GM18870 (cell line): ENCODE measurements at regions not wholly inside any gene's neighbourhood (a gene's known extent, or its start where the extent isn't known, plus 50 kb on each side); places are given as distances from the start of the nearest gene placed in this dataset.
"Not testable (repeated sequence)": the region's sequence is repeated elsewhere in the genome, so short reads cannot be mapped to it uniquely, and the experiment has no call there.

Experiments used
- ATAC-seq: cut with Tn5 transposase; IDR thresholded peaks from one replicate; pipeline ENCODE4 v1.9.1; 2021; ENCODE audit warnings: moderate library complexity; ENCODE audit not compliant: unreplicated experiment

GRCh38 chr5:34261020-34261419, 218.0 kb upstream of the C1QTNF3 start:
- ATAC-seq, result not testable (repeated sequence)

GRCh38 chr5:34266151-34266550, 223.1 kb upstream of the C1QTNF3 start:
- not testable (repeated sequence) for ATAC-seq

- not testable (repeated sequence) for ATAC-seq
Observed at GRCh38 chr5:34296759-34297158, 253.7 kb upstream of the C1QTNF3 start.

GRCh38 chr5:34329201-34329600, 286.2 kb upstream of the C1QTNF3 start:
- ATAC-seq, result not testable (repeated sequence)

- ATAC-seq, result not testable (repeated sequence)
Observed at GRCh38 chr5:34329611-34330108, 286.6 kb upstream of the C1QTNF3 start.

GRCh38 chr5:34331928-34332454, 289.0 kb upstream of the C1QTNF3 start:
- ATAC-seq, result not testable (repeated sequence)

GRCh38 chr5:34339408-34340001, 296.5 kb upstream of the C1QTNF3 start:
- ATAC-seq, result not testable (repeated sequence)

GRCh38 chr5:34354440-34354839, 301.7 kb upstream of the RAI14 start:
- not testable (repeated sequence) for ATAC-seq

GRCh38 chr5:34371417-34371816, 284.7 kb upstream of the RAI14 start:
- not testable (repeated sequence) for ATAC-seq

GRCh38 chr5:34371817-34372216, 284.3 kb upstream of the RAI14 start:
- not testable (repeated sequence) for ATAC-seq

GRCh38 chr5:34372739-34373138, 283.4 kb upstream of the RAI14 start:
- not testable (repeated sequence) for ATAC-seq

GRCh38 chr5:34377651-34378050, 278.5 kb upstream of the RAI14 start:
- not testable (repeated sequence) for ATAC-seq

- not testable (repeated sequence) for ATAC-seq
Observed at GRCh38 chr5:34378498-34378897, 277.6 kb upstream of the RAI14 start.

GRCh38 chr5:34388754-34389153, 267.4 kb upstream of the RAI14 start:
- ATAC-seq, result not testable (repeated sequence)

- no peak for ATAC-seq
Observed at GRCh38 chr5:34409373-34409772, 246.8 kb upstream of the RAI14 start.

GRCh38 chr5:34410411-34411139, 245.6 kb upstream of the RAI14 start:
- ATAC-seq, result no peak

GRCh38 chr5:34411470-34412346, 244.4 kb upstream of the RAI14 start:
- ATAC-seq, result no peak

GRCh38 chr5:34412736-34413135, 243.4 kb upstream of the RAI14 start:
- ATAC-seq, result no peak

- ATAC-seq, result peak; percentile 100
Observed at GRCh38 chr5:34415559-34416198, 240.4 kb upstream of the RAI14 start.

GRCh38 chr5:34416501-34417008, 239.6 kb upstream of the RAI14 start:
- ATAC-seq, result no peak
